ENCODE measurements at regions not wholly inside any gene's neighbourhood (a gene's known extent, or its start where the extent isn't known, plus 50 kb on each side); places are given as distances from the start of the nearest gene placed in this dataset.
"Not testable (repeated sequence)": the region's sequence is repeated elsewhere in the genome, so short reads cannot be mapped to it uniquely, and the experiment has no call there.

GRCh38 chr1:189226779-189227178 lies 1250.9 kb downstream of the BRINP3 start:
- TF ChIP-seq CTCF (conservative IDR thresholded peaks at IDR 0.05; ENCODE audit: low read length) (no peak), EZH2phosphoT487 (IDR thresholded peaks at IDR 0.05; ENCODE audit: borderline replicate concordance, low read depth, low read length) (no peak)
- BruUV-seq (replicated peaks), result no TSS peak
- CTCF ChIA-PET (ENCODE audit: unreplicated experiment), result no interaction called here

GRCh38 chr1:189237008-189237407 lies 1240.7 kb downstream of the BRINP3 start:
- Histone ChIP-seq H2AFZ (ENCODE audit: low read length) (no peak overlapping the region), H3K9me3 (ENCODE audit: low read length) (no peaks in the 10 kb centered on the region), H3K9me2 (ENCODE audit: insufficient read depth, low read length) (no peaks in the 10 kb centered on the region), H4K20me1 (ENCODE audit: insufficient read depth, low read length) (no peaks in the 10 kb centered on the region), H3K4me2 (ENCODE audit: low read length) (no peak overlapping the region), H3K4me3 (ENCODE audit: low read depth, low read length, poor library complexity, severe bottlenecking) (no peak overlapping the region), H3K79me2 (ENCODE audit: insufficient read depth, low read depth, low read length) (no peaks in the 10 kb centered on the region), H3K36me3 (ENCODE audit: insufficient read depth, low read length) (no peaks in the 10 kb centered on the region), H3K27ac (ENCODE audit: low read depth, low read length, poor library complexity, severe bottlenecking) (no peak overlapping the region), H3K4me1 (ENCODE audit: insufficient read depth, low read length, poor library complexity, severe bottlenecking) (no peaks in the 10 kb centered on the region)
- BruUV-seq (replicated peaks), result no TSS peak
- ChIA-PET CTCF (ENCODE audit: unreplicated experiment) (no interaction called here), POLR2A (interaction anchor here (0.8 kb wide), 1 partner anchor 10 kb away, joined by 3 read pairs; no protein-coding TSS in a partner anchor)
- TF ChIP-seq CTCF (conservative IDR thresholded peaks at IDR 0.05; ENCODE audit: low read length) (no peak), EZH2phosphoT487 (IDR thresholded peaks at IDR 0.05; ENCODE audit: borderline replicate concordance, low read depth, low read length) (no peak)
- intact Hi-C loops (cut with micrococcal nuclease; ENCODE audit: unreplicated experiment), result no loop called here
- no peak for DNase-seq (ENCODE audit: low spot score)

More at GRCh38 chr1:189226779-189227178, 1250.9 kb downstream of the BRINP3 start:
- POLR2A ChIA-PET, result interaction anchor here (1.2 kb wide), 1 partner anchor 10 kb away, joined by 3 read pairs; no protein-coding TSS in a partner anchor
- Histone ChIP-seq H3K79me2 (ENCODE audit: insufficient read depth, low read depth, low read length) (no peaks in the 10 kb centered on the region), H3K4me1 (ENCODE audit: insufficient read depth, low read length, poor library complexity, severe bottlenecking) (no peaks in the 10 kb centered on the region), H3K9me2 (ENCODE audit: insufficient read depth, low read length) (no peaks in the 10 kb centered on the region), H3K36me3 (ENCODE audit: insufficient read depth, low read length) (no peaks in the 10 kb centered on the region), H4K20me1 (ENCODE audit: insufficient read depth, low read length) (no peaks in the 10 kb centered on the region), H3K4me3 (ENCODE audit: low read depth, low read length, poor library complexity, severe bottlenecking) (no peak overlapping the region), H3K27ac (ENCODE audit: low read depth, low read length, poor library complexity, severe bottlenecking) (no peak overlapping the region), H2AFZ (ENCODE audit: low read length) (no peak overlapping the region), H3K9me3 (ENCODE audit: low read length) (no peaks in the 10 kb centered on the region), H3K4me2 (ENCODE audit: low read length) (no peak overlapping the region)
- no peak for DNase-seq (ENCODE audit: low spot score)
- intact Hi-C loops (cut with micrococcal nuclease; ENCODE audit: unreplicated experiment), result no loop called here

GRCh38 chr1:189253601-189254350 lies 1223.9 kb downstream of the BRINP3 start:
- Histone ChIP-seq H3K36me3 (ENCODE audit: insufficient read depth, low read length) (no peaks in the 10 kb centered on the region), H3K9me3 (ENCODE audit: low read length) (no peaks in the 10 kb centered on the region), H4K20me1 (ENCODE audit: insufficient read depth, low read length) (no peaks in the 10 kb centered on the region), H3K4me2 (ENCODE audit: low read length) (no peak overlapping the region), H3K9me2 (ENCODE audit: insufficient read depth, low read length) (no peaks in the 10 kb centered on the region), H3K4me1 (ENCODE audit: insufficient read depth, low read length, poor library complexity, severe bottlenecking) (no peaks in the 10 kb centered on the region), H3K4me3 (ENCODE audit: low read depth, low read length, poor library complexity, severe bottlenecking) (no peak overlapping the region), H3K79me2 (ENCODE audit: insufficient read depth, low read depth, low read length) (no peaks in the 10 kb centered on the region), H2AFZ (ENCODE audit: low read length) (no peak overlapping the region), H3K27ac (ENCODE audit: low read depth, low read length, poor library complexity, severe bottlenecking) (no peak overlapping the region)
- intact Hi-C loops (cut with micrococcal nuclease; ENCODE audit: unreplicated experiment), result no loop called here
- no TSS peak for BruUV-seq (replicated peaks)
- ChIA-PET POLR2A (interaction anchor here (0.7 kb wide), 1 partner anchor 568 kb away, joined by 5 read pairs; no protein-coding TSS in a partner anchor), CTCF (ENCODE audit: unreplicated experiment) (no interaction called here)
- no peak for DNase-seq (ENCODE audit: low spot score)
- TF ChIP-seq CTCF (conservative IDR thresholded peaks at IDR 0.05; ENCODE audit: low read length), result no peak
- TF ChIP-seq EZH2phosphoT487 (IDR thresholded peaks at IDR 0.05; ENCODE audit: borderline replicate concordance, low read depth, low read length), result no peak

- H3K79me2 ChIP-seq (ENCODE audit: insufficient read depth, low read depth, low read length); DNase-seq (ENCODE audit: low spot score); H4K20me1 ChIP-seq (ENCODE audit: insufficient read depth, low read length); intact Hi-C loops (cut with micrococcal nuclease; ENCODE audit: unreplicated experiment); BruUV-seq (replicated peaks); H3K9me3 ChIP-seq (ENCODE audit: low read length); H3K9me2 ChIP-seq (ENCODE audit: insufficient read depth, low read length); H3K4me1 ChIP-seq (ENCODE audit: insufficient read depth, low read length, poor library complexity, severe bottlenecking); POLR2A ChIA-PET; H3K27ac ChIP-seq (ENCODE audit: low read depth, low read length, poor library complexity, severe bottlenecking); H3K4me3 ChIP-seq (ENCODE audit: low read depth, low read length, poor library complexity, severe bottlenecking); H2AFZ ChIP-seq (ENCODE audit: low read length); H3K36me3 ChIP-seq (ENCODE audit: insufficient read depth, low read length); H3K4me2 ChIP-seq (ENCODE audit: low read length); CTCF ChIA-PET (ENCODE audit: unreplicated experiment): not testable (repeated sequence)
Measured at GRCh38 chr1:189261128-189261527, 1216.5 kb downstream of the BRINP3 start.

All from OCI-LY7 (cell line).